Thyroid gland (tissue), 4 donors: ENCODE measurements at regions not wholly inside any gene's neighbourhood (a gene's known extent, or its start where the extent isn't known, plus 50 kb on each side); places are given as distances from the start of the nearest gene placed in this dataset.
A peak's percentile ranks its signal among the peaks of the same experiment; 100 is the strongest.

ENCODE experiments used
- DNase-seq, 2 donors: peaks; one replicate each; pipeline ENCODE4 v3.0.0-alpha.2; 2019
- H3K27ac ChIP-seq, 3 donors: fragments of 200-600 bp; sonication (generic); 1 replicate in 2 of 3; 2 replicates in 1 of 3; pipeline ENCODE4 v1.5.1; 2016 to 2019; ENCODE audit warnings: mild to moderate bottlenecking in 1 of 3, moderate library complexity in 1 of 3
- H3K27me3 ChIP-seq: fragments of 200-600 bp; sonication (generic); one replicate; pipeline ENCODE4 v1.5.1; 2019
- H3K36me3 ChIP-seq, 2 donors: fragments of 200-600 bp; sonication (generic); one replicate each; pipeline ENCODE4 v1.5.1; 2016 to 2019
- H3K4me1 ChIP-seq, 2 donors: fragments of 200-600 bp; sonication (generic); one replicate each; pipeline ENCODE4 v1.5.1; 2017 to 2019
- H3K4me3 ChIP-seq, 3 donors: fragments of 200-600 bp; sonication (generic); replicated peaks in 1 of 3; 1 replicate in 2 of 3; 2 replicates in 1 of 3; pipeline ENCODE4 v1.5.1; 2016; ENCODE audit warnings: mild to moderate bottlenecking in 1 of 3
- H3K9me3 ChIP-seq: fragments of 200-600 bp; sonication (generic); one replicate; pipeline ENCODE4 v1.5.1; 2017
- CTCF ChIP-seq, 6 experiments: fragments of 200-600 bp in 3 of 6; fragments of 450-650 bp in 3 of 6; sonication (generic) in 3 of 6; IDR thresholded peaks; one replicate each; pipeline ENCODE4 v1.5.1; 2016 to 2019; ENCODE audit warnings: antibody characterized with exemption in 6 of 6, mild to moderate bottlenecking in 2 of 6, inconsistent platforms in 1 of 6, moderate library complexity in 1 of 6
- POLR2A ChIP-seq, 2 donors: fragments of 450-650 bp; IDR thresholded peaks; one replicate each; pipeline ENCODE4 v1.6.1; 2017; ENCODE audit warnings: antibody characterized with exemption in 2 of 2, mild to moderate bottlenecking in 2 of 2, moderate library complexity in 1 of 2
- WGBS, 2 donors: methylation state at CpG; one replicate each; pipeline ENCODE4 v1.1.5; 2017; 5-methylcytosine and 5-hydroxymethylcytosine counted together
- intact Hi-C: fragments of 100-400 bp; cut with DNase I; formaldehyde crosslinking; loops from one replicate; pipeline ENCODE4 v1.15.1; 2023

GRCh38 chr17:79154951-79155585 is 80.4 kb downstream of the ENGASE start:
- Histone ChIP-seq H3K36me3 (no peaks in the 10 kb centered on the region), H3K27me3 (no peaks in the 10 kb centered on the region), H3K27ac (no peak overlapping the region), H3K9me3 (no peaks in the 10 kb centered on the region), H3K4me3 (no peak overlapping the region), H3K4me1 (peaks cover 7 to 8% of the 10 kb centered on the region in 2 donors)
- peak; percentile 60 to 61 for DNase-seq
- TF ChIP-seq CTCF (IDR thresholded peaks at IDR 0.05) = no peak
- no peak for TF ChIP-seq POLR2A (IDR thresholded peaks at IDR 0.05)
- intact Hi-C loops = no loop called here
- 38 to 44% methylated on average over 19 to 22 of the region's 31 CpGs for WGBS, 2 donors

GRCh38 chr17:79154446-79154845 is 79.8 kb downstream of the ENGASE start:
- H3K27ac ChIP-seq = no peak overlapping the region
- 27 to 29% methylated on average over 10 to 14 of the region's 14 CpGs for WGBS, 2 donors
- H3K36me3 ChIP-seq = no peaks in the 10 kb centered on the region
- H3K4me3 ChIP-seq = no peak overlapping the region
- intact Hi-C loops = no loop called here
- H3K27me3 ChIP-seq = no peaks in the 10 kb centered on the region
- no peaks in the 10 kb centered on the region for H3K9me3 ChIP-seq
- H3K4me1 ChIP-seq = peaks cover 7 to 8% of the 10 kb centered on the region in 2 donors
- peak; percentile 88 to 92 for DNase-seq
- no peak for TF ChIP-seq CTCF (IDR thresholded peaks at IDR 0.05)
- TF ChIP-seq POLR2A (IDR thresholded peaks at IDR 0.05) = no peak

- TF ChIP-seq CTCF (IDR thresholded peaks at IDR 0.05) = no peak
- TF ChIP-seq POLR2A (IDR thresholded peaks at IDR 0.05) = no peak
- no peaks in the 10 kb centered on the region for H3K27me3 ChIP-seq
- H3K27ac ChIP-seq = no peak overlapping the region
- intact Hi-C loops = no loop called here
- peaks cover 7 to 8% of the 10 kb centered on the region in 2 donors for H3K4me1 ChIP-seq
- H3K36me3 ChIP-seq = no peaks in the 10 kb centered on the region
- H3K9me3 ChIP-seq = no peaks in the 10 kb centered on the region
- no peak overlapping the region for H3K4me3 ChIP-seq
- WGBS, 2 donors = 63 to 70% methylated on average over 13 to 14 of the region's 14 CpGs
- no peak for DNase-seq
Observed at GRCh38 chr17:79153367-79154130, 78.9 kb downstream of the ENGASE start.

- no peaks in the 10 kb centered on the region for H3K9me3 ChIP-seq
- no peaks in the 10 kb centered on the region for H3K36me3 ChIP-seq
- WGBS, 2 donors = 62 to 84% methylated on average over 16 of the region's 16 CpGs
- H3K27me3 ChIP-seq = no peaks in the 10 kb centered on the region
- intact Hi-C loops = no loop called here
- peaks cover 7 to 8% of the 10 kb centered on the region in 2 donors for H3K4me1 ChIP-seq
- DNase-seq = no peak
- no peak overlapping the region for H3K4me3 ChIP-seq
- no peak for TF ChIP-seq POLR2A (IDR thresholded peaks at IDR 0.05)
- TF ChIP-seq CTCF (IDR thresholded peaks at IDR 0.05) = no peak
- H3K27ac ChIP-seq = no peak overlapping the region
Observed at GRCh38 chr17:79152636-79153035, 78.0 kb downstream of the ENGASE start.

GRCh38 chr17:79152110-79152509 is 77.5 kb downstream of the ENGASE start:
- WGBS, 2 donors = 57 to 63% methylated on average over 3 to 10 of the region's 13 CpGs
- Histone ChIP-seq H3K36me3 (no peaks in the 10 kb centered on the region), H3K9me3 (no peaks in the 10 kb centered on the region), H3K27me3 (no peaks in the 10 kb centered on the region), H3K4me1 (peaks cover 7 to 8% of the 10 kb centered on the region in 2 donors), H3K4me3 (no peak overlapping the region), H3K27ac (no peak overlapping the region)
- intact Hi-C loops = no loop called here
- no peak for DNase-seq
- TF ChIP-seq CTCF (IDR thresholded peaks at IDR 0.05) = no peak
- no peak for TF ChIP-seq POLR2A (IDR thresholded peaks at IDR 0.05)
